HG03066 (cell line): ENCODE measurements at regions not wholly inside any gene's neighbourhood (a gene's known extent, or its start where the extent isn't known, plus 50 kb on each side); places are given as distances from the start of the nearest gene placed in this dataset.

ENCODE experiments used
- ATAC-seq: cut with Tn5 transposase; IDR thresholded peaks from one replicate; pipeline ENCODE4 v1.9.1; 2021; ENCODE audit warnings: low read depth; ENCODE audit not compliant: unreplicated experiment

DNA sequence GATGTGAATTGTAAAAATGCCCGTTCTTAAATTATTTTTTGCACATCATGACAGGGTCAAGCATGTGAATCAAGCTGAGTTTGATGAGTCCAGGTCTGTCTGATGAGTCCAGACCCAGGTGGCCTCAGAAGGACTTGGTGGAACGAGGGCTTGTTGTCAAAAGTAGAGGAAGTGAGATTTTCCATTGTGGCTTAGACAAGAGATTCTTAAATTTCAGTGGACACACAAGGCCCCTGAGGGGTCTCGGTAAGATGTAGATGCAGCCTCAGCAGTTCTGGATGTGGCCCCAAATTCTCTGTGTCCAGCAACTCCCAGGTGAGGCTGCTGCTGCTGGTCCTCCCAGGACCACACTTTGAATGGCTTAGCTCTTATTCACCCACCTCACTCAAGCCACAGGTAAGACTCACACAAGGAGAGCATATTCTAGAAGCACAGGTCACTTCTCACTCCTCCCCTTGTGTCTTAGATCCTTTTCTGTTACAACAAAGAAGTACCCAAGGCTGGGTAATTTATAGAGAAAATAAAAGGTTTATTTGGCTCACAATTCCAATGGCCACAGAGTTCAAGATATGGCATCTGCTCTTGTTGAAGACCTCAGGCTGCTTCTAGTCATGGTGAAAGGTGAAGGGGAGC, 98.8 kb downstream of the GGTLC2 start:
- no peak for ATAC-seq

DNA sequence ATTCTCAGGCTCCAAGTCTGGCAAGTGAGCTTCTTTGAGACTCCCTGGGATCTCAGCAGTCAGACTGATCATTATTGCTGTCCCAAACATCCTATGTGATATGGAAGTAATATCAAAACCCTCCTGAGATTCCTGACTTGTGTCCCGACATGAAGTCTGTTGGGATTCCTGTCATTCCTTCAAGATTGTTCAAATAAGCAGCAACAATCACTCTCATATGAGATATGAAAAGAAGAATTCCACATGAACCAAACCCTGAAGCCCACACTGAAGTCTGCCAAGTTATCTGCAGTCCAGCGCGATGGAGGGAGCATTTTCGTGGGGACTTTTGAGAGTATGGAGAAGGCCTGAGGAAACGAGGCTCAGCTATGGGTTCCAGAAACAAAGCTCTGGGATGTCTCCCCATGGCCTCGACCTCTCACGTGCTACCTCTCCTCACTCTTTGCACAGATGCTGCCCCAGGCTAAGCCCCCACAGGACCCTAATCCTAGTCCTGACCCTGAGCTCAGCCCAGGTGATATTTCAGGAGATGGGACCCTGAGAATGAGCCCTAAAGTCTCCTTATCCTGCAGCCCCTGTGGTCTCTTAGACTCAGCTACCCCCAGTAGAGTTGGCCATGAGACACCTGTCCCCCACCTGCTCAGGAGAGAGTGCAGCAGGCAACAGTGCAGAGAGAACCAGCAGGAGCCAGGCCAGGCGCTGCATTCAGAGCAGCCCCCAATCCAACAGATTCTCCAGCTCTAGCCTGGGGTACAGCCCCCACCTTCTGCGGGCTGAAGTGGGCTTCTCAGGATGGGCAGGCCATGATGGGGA, 100.2 kb downstream of the GGTLC2 start:
- ATAC-seq = no peak

DNA sequence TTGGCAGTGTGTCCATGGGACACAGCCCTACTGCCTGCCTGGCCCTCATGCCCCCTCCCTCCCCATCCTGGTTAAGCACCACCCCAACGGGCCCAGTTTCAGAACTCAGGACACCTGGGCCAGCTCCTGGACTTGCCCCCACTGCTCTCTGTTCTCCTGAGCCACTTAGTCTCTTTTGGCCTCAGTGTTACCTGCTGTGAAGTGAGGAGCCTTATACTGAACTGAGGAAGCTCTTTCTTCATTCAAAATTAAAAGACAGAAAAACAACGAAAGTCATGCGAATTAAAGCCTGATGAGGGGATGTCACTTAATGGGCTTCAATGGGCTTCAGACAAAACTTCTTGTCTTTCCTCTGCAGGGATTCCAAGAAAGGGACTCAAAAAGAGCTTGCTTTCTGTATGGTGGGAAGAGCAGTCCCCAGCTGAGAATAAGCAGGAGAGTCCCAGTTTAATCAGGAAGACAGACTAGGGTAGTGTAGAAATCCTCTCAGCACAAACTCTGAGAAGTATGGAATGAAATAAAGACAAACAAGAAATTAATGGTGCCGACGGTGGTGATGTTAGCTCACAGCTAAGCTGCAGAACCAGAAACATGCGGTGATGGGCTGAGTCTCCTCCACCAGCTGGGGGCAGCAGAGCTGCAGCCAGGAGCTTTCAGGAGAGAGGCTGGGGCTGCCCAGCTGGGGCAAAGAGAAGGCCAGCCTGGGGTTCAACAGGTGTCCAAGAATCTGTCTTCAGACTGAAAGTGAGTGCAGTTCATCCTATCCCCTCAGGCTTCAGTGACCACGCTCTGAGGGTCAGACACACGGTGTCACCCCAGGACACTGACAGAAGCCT, 101.0 kb downstream of the GGTLC2 start:
- no peak for ATAC-seq

DNA sequence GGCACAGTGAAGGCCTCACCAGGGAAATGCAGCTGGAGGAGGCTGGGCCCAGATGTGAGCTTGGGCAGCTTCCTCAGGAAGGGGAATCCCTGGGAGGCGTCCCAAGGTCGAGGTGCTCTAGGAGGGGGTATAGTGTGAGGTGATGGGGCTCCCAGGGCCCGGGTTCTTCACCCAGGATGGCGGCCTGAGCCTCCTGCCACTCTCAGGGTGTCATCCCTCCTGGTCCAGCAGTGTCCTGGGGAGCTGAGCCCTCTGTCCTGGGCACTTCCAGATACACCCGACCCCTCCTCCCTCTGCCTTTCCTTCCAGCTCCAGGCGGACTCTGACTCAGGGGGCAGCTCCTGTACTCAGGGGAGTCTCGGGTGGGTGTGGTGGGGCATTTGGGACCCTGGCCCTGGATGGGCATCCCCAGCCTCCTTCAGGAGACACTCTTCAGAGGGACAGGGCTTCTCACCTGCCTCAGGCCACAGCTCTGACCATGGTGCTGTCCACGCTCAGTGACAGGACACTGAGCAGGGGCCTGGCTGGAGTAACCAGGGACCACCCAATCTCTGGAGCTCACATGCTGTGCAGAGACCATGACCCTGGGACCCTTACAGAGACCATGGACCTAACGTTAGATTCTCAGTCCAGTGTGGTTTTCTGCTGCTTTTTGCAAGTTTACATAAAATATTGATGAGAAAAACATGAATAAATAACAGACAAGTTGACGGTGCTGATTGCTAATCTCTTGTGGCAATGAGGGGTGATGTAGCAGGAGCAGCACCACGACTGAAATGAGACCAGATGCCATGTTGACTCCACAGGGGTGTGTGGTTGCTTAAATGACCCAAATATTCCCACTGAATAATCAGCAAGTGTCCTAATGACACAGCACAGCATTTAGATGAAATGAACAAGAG, 101.9 kb downstream of the GGTLC2 start:
- ATAC-seq = no peak

DNA sequence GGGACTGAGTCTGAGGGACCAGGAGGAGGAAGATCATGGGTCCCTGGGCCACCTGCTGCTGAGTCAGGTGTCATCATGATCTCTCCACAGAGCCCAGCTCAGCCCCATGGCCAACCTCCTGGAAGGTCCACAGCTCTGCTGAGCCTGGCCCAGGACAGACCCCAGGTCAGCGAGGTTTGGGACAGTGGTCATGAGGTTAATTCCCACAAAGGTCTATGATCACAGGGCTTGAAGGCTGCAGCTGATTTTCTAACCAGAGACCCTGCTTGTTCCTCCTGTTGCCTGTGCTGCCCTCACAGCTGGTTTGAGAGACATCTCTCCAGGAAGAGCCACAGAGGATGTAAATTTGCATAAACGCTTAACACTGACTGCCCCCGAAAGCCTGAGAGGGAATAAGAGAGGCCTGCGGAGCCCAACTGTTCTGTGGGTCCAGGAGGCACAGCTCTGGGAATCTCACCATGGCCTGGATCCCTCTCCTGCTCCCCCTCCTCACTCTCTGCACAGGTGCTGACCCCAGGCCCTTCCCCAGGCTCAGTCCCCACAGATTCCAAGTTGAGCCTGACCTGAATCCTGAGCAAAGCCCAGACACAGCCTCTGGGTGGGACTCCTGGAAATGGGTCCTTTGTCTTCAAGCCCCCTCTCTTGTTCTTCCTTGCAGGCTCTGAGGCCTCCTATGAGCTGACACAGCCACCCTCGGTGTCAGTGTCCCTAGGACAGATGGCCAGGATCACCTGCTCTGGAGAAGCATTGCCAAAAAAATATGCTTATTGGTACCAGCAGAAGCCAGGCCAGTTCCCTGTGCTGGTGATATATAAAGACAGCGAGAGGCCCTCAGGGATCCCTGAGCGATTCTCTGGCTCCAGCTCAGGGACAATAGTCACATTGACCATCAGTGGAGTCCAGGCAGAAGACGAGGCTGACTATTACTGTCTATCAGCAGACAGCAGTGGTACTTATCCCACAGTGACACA, 102.8 kb downstream of the GGTLC2 start:
- no peak for ATAC-seq

DNA sequence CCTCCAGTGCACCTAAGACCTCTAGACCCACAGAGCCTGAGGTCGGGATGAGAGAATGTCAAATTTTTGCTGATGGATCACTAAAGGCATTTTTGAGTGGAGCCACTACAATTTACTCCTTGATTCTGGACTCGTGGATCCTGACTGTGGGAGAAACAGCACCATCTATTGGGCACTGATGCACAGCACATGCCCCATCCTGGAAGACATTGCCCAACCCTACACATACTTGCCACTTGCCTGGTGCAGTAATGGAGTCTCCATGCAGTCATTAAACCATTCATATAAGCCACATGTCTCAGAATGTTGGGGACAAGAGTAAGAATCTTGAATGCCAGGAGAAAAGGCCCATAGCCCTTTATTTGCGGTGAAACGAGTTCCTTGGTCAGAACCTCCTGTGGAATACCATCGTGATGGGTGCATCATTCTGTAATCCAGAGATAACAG, 103.9 kb downstream of the GGTLC2 start:
- ATAC-seq = no peak

DNA sequence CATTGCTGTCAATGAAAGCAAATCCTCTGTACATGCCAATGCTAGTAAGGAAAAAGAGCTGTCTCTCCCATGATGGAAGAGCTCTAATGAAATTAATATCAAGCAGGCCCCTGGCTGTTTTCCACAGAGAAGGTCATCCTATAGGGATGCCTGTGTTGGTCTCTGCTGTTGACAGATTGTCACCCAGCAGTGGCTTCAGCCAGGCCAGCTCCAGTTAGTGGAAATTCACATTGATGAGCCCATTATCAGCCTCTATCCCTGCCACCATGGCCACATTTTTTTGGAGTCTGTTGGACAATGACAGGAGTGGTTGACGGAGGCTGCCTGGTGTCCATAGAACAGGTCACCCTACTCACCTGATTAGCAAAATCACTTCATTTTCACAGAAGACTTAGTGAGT, 104.3 kb downstream of the GGTLC2 start:
- no peak for ATAC-seq

DNA sequence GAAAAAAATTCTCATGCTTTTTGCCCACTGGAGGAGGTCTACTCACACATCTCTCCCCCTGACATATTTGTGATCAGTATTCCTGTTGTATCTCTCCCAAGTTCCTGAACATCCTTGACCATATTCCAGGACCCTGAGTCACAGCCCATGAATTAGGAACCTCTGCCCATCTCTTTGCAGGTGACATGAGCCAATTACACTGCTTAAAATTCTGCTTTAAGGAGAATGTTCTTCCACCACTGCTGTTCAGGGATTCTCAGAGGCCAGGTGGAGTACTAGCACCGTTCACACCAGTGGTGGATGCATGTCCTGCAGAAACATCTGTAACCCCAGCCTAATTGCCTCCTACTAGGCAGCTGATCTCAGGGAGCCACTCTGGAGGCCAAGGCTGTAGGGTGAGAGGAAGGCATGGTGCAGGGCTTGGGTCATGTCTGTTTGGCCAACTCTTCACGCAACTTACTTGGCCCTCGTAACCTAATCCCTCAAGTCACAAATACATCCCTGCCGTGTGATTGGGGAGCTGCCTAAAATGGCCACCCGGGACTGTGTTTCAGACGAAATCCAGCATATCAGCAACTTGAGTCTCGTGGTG, 104.8 kb downstream of the GGTLC2 start:
- no peak for ATAC-seq

DNA sequence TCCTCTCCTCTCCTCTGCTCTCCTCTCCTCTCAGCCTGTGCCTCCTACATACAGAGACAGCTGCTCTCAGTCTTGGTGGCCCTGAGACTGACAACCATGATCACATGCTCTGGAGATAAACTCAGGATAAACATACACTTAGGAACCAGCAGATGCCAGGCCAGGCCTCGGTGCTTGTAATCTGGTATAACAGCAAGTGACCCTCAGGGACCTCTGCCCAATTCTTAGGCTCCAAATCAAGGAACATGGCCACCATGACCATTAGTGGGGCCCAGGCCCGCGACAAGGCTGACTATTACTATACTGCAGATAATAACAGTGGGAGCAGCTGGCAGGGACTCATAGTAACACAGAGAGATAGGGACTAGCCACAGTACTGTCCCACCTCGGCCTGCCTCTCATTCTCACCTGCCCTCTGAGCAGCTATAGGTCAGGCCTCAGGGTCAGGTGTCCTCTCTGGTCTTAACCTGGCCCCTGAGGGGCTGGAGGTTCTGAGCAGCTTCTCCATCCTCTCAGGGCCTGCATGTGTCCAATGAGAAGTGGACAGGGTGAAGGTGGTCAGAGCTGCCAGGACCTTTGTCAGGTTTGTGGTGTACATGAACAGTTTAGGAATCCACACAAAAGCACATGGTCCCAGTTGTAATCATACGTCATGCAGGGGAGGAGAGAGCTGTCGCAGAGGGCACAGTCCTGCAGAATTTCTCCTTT, 106.1 kb downstream of the GGTLC2 start:
- no peak for ATAC-seq

DNA sequence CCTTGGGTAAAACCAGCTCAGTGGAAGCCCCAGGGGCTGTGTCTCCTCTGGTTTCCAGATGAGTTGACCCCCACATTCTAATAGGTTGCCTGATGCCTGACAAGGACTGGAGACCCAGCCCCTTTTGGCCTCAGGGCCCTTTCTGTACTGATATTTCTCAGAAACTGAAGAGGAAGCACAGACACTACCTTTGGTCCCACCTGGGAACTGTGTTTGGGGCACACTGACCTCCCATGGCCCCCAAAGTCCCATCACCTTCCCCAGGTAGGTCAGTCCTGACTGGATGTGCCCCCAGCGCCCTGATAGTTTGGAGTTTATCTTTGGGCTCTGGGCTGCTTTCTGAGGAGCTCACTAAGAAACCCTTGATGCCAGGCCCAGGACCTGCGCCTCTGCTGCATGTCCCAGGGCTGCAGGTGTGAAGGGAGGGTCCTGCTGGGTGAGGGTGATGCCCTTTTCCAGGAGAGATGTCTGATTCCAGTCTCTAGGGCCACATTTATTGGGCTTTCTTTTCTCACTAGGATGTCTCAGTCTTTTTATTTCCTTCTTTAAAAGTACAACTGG, 106.7 kb downstream of the GGTLC2 start:
- ATAC-seq = no peak

DNA sequence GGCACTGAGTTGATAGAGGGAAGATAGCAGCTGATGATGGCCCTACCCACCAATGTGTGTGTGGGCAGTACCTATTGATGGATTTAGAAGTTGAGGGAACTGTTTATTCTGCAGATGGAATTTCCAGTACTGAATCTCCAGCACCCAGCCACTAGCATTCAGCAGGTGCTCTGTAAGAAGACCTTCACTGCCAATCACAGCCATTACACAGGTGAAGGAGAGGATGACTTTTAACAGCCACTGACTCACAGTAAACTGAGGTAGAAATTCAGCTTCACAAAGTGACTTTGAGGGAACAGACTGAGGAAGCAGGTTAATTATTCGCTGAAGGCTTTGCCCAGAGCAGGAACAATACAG, 107.8 kb downstream of the GGTLC2 start:
- ATAC-seq = no peak

DNA sequence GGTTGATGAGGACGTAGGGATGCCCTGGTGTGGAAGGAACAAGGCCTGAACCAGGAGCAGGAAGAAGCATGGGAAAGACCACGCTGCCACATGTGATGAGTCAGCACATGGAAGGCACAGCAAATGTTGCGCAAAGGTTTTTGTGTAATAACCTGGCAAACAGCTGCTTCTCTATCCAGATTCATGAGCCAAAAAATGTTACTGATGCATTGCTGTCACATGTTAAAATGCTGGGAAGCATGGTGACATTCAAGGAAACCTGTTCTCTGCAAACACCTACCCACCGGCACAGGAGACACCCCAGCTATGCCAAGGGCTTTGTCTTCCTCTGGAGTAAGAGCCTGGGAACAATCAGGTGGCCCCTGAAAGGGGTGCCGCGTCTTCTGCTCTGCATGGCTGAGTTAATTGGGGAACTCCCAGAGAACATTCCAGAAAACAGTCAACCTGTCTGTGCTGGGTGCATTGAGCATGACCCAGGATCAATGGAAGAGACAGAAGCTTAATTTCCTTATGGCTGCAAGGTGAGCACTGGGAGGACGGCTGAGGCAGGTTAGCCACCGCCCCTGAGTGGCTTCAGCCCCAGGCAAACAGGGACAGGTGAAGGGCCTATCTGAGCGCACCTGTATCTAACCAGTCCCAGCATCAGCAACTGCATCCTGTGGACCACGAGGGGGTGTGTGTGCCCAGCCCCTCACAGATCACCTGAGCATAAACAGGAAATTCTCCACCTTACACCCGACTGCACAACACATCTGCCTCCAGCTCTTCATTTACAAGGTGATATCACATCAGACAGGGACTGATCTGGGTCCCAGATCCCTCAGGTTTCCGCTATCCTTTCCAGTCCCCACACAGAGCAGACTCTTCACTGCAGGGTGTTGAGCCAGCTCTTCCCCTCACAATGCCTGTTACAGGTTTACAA, 108.4 kb downstream of the GGTLC2 start:
- ATAC-seq = no peak

DNA sequence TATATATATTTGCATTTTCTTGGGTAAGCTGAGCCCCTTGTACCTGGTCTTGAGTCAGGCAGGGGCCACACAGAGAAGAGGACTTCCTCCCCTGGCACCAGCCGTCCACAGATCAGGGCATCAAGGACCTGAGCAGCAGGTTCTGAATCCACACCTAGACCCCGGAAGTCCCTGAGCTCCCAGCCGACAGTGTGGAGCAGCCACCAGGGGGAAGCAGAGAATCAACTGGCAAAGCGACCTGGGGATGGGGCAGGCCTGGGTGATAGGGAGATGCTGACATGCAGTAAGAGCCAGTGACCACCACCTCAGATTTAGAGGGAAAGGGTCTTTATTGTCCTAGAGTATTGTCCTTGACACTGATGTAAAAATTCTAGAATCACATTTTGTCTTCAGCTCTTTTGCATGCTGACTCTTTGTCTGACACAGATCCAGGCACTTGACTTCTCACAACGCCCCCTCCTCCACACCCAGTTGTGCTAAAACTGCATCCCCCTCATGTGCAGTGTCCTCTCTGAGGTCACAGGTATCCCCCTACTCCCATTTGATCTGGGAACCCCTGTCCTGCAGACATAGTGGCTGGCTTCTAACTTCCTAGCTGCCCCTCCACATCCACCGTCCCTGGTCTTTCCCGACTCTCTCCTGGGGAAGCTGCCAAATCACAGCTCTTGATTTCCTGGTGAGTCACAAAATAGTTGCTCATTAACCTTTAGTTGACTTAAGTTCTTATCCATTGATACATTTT, 109.3 kb downstream of the GGTLC2 start:
- no peak for ATAC-seq

DNA sequence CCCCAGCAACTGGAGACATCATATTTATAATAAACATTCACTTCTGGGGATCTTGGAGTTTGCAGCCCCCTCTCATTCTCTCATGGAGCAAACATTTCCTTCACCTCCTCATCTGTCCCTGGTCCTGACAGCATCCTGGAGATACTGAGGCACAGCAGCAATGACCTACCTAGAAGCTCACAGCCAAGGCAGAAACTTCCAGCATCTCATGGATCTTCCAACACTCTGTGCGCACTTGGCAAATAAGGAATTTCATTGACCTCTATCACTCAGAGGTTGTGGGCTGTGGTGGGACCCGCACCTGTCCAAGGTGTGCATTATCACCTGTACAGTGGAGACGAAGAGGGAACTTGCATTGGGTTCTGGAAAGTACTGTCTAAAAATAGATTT, 109.8 kb downstream of the GGTLC2 start:
- ATAC-seq = no peak

DNA sequence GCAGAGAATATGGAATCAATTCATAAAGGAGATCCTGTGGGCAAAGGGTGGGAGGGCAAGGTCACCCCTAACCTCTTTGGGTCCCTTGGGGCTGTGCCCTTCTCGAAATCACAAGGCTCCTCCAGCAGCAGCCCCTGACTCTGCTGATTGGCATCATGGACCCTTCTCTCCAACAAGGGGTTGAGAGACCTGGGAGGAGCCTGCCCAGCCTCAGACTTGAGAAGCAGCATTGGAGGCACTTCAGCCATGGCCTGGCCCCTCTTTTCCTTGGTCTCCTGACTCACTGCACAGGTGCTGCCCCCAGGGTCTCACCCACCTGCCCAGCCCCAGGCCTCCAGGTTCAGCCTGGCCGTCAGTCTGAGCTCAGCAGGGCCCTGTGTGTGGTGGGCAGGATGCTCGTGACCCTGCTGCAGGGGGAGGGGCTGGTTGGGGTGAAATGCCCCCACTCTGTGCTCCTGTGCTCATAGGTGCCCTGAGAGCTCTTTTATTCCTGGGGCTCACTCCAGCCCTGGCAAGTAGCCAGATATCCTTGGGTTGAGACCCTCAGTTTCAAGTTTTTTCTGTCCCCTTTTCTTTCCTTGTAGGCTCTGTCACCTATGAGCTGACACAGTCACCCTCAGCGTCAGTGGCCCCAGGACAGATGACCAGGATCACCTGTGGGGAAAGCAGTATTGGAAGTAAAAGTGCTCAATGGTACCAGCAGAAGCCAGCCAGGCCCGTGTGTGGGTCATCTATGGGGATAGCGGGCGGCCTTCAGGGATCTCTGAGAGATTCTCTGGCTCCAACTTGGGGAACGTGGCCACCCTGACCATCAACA, 110.8 kb downstream of the GGTLC2 start:
- no peak for ATAC-seq

DNA sequence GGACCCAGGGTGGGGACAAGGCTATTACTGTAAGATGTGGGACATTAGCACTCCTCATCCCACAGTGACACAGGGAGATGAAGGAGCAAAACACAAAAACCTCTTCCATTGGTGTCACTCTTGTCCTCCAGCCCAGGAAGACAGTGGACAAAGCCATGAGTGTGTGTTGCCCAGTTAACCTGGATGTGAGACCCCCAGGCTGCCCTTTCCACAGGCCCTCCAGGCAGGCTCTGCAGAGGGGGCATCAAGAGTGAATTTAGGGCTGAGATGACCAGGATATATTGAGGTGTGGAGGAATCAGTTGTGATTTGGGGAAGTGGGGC, 111.3 kb downstream of the GGTLC2 start:
- ATAC-seq = no peak
